Epithelial cell of proximal tubule (primary cell): ENCODE measurements at regions not wholly inside any gene's neighbourhood (a gene's known extent, or its start where the extent isn't known, plus 50 kb on each side); places are given as distances from the start of the nearest gene placed in this dataset.

Source experiments
- DNase-seq: peaks from one replicate; pipeline ENCODE4 v3.0.0-alpha.2; 2011; ENCODE audit warnings: low read depth
- H3K4me3 ChIP-seq: 2 replicates; pipeline ENCODE4 v1.5.1; 2011; ENCODE audit warnings: low read depth, mild to moderate bottlenecking, low read length
- TF ChIP-seq, protein P1 (sequence below): conservative IDR thresholded peaks from 2 replicates; pipeline ENCODE4 v1.5.1; 2012; ENCODE audit warnings: low read depth, mild to moderate bottlenecking, low read length

DNA sequence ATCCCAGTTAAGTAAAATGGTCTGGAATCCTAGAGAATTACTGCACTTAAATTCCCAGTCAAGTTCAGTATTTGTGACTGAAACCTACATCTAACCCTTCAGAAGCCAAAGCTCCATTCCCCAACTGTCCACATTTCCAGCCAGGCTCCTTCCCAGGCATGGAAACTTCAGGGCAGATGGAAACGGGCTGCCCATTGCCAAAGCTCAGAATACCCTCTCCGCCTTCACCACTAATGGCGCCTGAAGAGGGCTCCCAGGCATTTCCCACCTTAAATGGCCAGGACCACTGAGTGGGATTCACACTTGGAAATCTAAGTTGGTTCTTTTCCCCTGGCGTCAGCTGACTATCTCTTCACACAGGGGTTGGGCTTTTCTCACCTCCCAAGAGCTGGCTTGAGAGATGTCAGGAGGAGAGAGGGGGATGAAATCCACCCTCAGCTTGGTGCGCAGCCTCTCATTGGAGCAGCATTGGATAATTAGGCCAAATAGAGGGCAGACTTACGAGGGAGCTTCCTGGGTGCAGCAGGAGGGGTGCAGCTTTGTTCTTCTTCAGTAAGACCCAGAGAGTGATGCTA lies 82.9 kb downstream of the ANKRD60 start:
- H3K4me3 ChIP-seq: no peak overlapping the region
- TF ChIP-seq, protein P1, sequence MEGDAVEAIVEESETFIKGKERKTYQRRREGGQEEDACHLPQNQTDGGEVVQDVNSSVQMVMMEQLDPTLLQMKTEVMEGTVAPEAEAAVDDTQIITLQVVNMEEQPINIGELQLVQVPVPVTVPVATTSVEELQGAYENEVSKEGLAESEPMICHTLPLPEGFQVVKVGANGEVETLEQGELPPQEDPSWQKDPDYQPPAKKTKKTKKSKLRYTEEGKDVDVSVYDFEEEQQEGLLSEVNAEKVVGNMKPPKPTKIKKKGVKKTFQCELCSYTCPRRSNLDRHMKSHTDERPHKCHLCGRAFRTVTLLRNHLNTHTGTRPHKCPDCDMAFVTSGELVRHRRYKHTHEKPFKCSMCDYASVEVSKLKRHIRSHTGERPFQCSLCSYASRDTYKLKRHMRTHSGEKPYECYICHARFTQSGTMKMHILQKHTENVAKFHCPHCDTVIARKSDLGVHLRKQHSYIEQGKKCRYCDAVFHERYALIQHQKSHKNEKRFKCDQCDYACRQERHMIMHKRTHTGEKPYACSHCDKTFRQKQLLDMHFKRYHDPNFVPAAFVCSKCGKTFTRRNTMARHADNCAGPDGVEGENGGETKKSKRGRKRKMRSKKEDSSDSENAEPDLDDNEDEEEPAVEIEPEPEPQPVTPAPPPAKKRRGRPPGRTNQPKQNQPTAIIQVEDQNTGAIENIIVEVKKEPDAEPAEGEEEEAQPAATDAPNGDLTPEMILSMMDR: no peak
- no peak for DNase-seq

DNA sequence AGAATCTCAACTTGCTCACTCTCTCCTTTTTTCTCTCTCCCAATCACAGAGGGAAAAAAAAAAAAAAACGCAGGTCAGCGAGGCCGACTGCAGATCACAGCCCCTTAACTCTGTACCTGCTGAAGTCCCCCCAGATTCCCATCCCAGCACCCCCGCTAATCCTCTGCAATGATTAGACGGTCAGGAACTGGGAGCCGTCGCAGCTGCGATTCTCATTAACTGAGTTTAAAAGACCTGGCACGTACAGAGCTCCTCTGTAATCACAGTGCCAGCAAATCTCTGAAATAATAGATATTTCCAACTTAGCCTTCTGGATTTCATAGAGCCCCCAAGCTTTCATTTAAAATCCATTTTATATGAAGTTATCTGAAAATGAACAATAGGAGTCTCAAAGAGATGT lies 84.4 kb downstream of the ANKRD60 start:
- TF ChIP-seq, protein P1: no peak
- no peak for DNase-seq

GRCh38 chr20:58143531-58143930 lies 84.9 kb downstream of the ANKRD60 start:
- TF ChIP-seq, protein P1: no peak
- no peak for DNase-seq
- H3K4me3 ChIP-seq: no peak overlapping the region

More for the DNA sequence above, 84.4 kb downstream of the ANKRD60 start:
- no peak overlapping the region for H3K4me3 ChIP-seq

DNA sequence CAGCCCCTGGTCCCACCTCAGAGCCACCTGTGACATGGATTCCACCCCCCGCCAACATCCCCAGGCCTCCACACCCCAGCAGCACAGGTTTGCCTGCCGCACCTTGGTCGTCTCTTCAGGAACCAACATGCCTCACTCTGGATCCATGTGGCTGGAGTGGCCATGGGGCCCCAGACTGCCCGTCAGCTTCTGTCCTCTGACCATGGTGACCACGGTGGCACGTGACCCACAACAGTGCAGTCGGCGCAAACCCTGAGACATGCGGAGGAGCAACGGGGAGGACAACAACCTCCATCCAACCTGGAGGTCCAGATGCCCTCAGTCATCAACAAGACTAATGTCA lies 85.6 kb downstream of the ANKRD60 start:
- no peak overlapping the region for H3K4me3 ChIP-seq
- DNase-seq: no peak
- TF ChIP-seq, protein P1: no peak

DNA sequence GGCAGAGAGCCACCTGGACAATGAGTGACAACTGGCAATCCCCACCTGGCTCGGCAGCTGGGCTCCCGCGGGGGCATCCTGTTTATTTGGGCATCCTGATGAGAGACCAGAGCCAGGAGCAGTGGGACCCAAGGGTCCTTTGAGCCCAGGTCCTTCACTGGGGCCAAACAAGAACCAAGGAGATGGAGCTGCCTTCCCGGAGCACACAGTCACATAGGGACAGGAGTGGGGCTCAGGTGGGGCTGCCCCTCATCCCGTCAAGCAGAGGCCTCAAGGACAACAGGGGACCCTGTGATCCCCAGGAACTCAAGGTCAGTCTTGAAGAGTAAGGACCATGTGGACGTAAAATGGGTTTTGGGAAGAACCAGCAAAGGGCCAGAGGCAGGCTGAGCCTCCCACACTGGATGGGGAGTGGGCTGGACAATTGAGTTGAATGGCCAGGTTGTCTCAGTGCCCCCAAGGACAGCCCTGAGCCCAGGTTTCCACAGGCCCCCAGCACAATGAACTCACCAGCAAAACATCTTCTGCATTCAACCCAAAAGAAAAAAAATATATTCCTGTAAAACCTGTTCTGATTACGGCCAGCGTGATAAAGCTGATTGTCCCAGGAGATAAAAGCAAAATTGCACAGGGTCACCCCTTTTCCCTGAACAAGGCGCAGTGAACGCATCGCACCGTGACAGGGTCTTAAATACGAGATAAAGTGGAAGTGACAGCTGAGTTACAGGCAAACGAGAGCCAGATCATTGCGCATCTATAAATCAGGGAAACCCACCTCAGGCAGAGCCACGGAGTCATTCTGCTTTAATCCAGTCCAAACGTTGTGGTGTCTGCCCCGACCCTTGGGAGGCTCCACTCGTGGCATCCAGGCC lies 86.2 kb downstream of the ANKRD60 start:
- no peak overlapping the region for H3K4me3 ChIP-seq
- DNase-seq: no peak
- TF ChIP-seq, protein P1: no peak

- DNase-seq: no peak
Observed at GRCh38 chr20:58141496-58141895, 87.0 kb downstream of the ANKRD60 start.

More at GRCh38 chr20:58141496-58141895, 87.0 kb downstream of the ANKRD60 start:
- TF ChIP-seq, protein P1: no peak
- H3K4me3 ChIP-seq: no peak overlapping the region
